GM19455 (cell line): ENCODE measurements at regions not wholly inside any gene's neighbourhood (a gene's known extent, or its start where the extent isn't known, plus 50 kb on each side); places are given as distances from the start of the nearest gene placed in this dataset.
"Not testable (repeated sequence)": the region's sequence is repeated elsewhere in the genome, so short reads cannot be mapped to it uniquely, and the experiment has no call there.

Experiments used
- ATAC-seq: cut with Tn5 transposase; IDR thresholded peaks from one replicate; pipeline ENCODE4 v1.9.1; 2021; ENCODE audit not compliant: unreplicated experiment

- ATAC-seq = no peak
These were observed 343.2 kb upstream of the ONECUT1 start for GRCh38 chr15:53133255-53133850.

- ATAC-seq = no peak
These were observed 340.8 kb upstream of the ONECUT1 start for GRCh38 chr15:53130943-53131342.

- ATAC-seq = no peak
These were observed 339.2 kb upstream of the ONECUT1 start for GRCh38 chr15:53129121-53129904.

- ATAC-seq = no peak
These were observed 338.5 kb upstream of the ONECUT1 start for GRCh38 chr15:53128652-53129051.

GRCh38 chr15:53126144-53126543 lies 336.0 kb upstream of the ONECUT1 start:
- ATAC-seq = no peak

- no peak for ATAC-seq
These were observed 332.7 kb upstream of the ONECUT1 start for GRCh38 chr15:53122818-53123217.

- not testable (repeated sequence) for ATAC-seq
These were observed 326.8 kb upstream of the ONECUT1 start for GRCh38 chr15:53116915-53117314.

- no peak for ATAC-seq
These were observed 326.0 kb upstream of the ONECUT1 start for GRCh38 chr15:53116169-53116568.

- ATAC-seq = no peak
These were observed 325.4 kb upstream of the ONECUT1 start for GRCh38 chr15:53115563-53115962.

GRCh38 chr15:53114960-53115359 lies 324.8 kb upstream of the ONECUT1 start:
- no peak for ATAC-seq

GRCh38 chr15:53110999-53111398 lies 320.9 kb upstream of the ONECUT1 start:
- no peak for ATAC-seq

GRCh38 chr15:53108319-53108718 lies 318.2 kb upstream of the ONECUT1 start:
- no peak for ATAC-seq

GRCh38 chr15:53107855-53108254 lies 317.7 kb upstream of the ONECUT1 start:
- no peak for ATAC-seq

- no peak for ATAC-seq
These were observed 316.6 kb upstream of the ONECUT1 start for GRCh38 chr15:53106505-53107286.

- no peak for ATAC-seq
These were observed 312.3 kb upstream of the ONECUT1 start for GRCh38 chr15:53102483-53102882.

- no peak for ATAC-seq
These were observed 290.3 kb upstream of the ONECUT1 start for GRCh38 chr15:53080484-53080883.

- no peak for ATAC-seq
These were observed 284.1 kb upstream of the ONECUT1 start for GRCh38 chr15:53074221-53074620.

GRCh38 chr15:53072077-53072476 lies 281.9 kb upstream of the ONECUT1 start:
- no peak for ATAC-seq

- no peak for ATAC-seq
These were observed 278.5 kb upstream of the ONECUT1 start for GRCh38 chr15:53068636-53069035.

GRCh38 chr15:53059273-53060043 lies 269.3 kb upstream of the ONECUT1 start:
- no peak for ATAC-seq

- ATAC-seq = no peak
These were observed 256.1 kb upstream of the ONECUT1 start for GRCh38 chr15:53046153-53046790.
